Fibroblast of villous mesenchyme (primary cell): ENCODE measurements at regions not wholly inside any gene's neighbourhood (a gene's known extent, or its start where the extent isn't known, plus 50 kb on each side); places are given as distances from the start of the nearest gene placed in this dataset.
"Not testable (repeated sequence)": the region's sequence is repeated elsewhere in the genome, so short reads cannot be mapped to it uniquely, and the experiment has no call there.

Experiments used
- DNase-seq: peaks from one replicate; pipeline ENCODE4 v3.0.0-alpha.2; 2010; ENCODE audit warnings: low read depth
- H3K4me3 ChIP-seq: 2 replicates; pipeline ENCODE4 v1.5.1; 2011; ENCODE audit warnings: low read depth, mild to moderate bottlenecking, low read length
- TF ChIP-seq, protein P1 (sequence below): IDR thresholded peaks from 2 replicates; pipeline ENCODE4 v1.5.1; 2012; ENCODE audit warnings: low read depth, mild to moderate bottlenecking, low read length; ENCODE audit not compliant: insufficient read depth

GRCh38 chr5:121630402-121630801, 221.3 kb upstream of the FTMT start:
- DNase-seq = peak; percentile 8
- TF ChIP-seq, protein P1, sequence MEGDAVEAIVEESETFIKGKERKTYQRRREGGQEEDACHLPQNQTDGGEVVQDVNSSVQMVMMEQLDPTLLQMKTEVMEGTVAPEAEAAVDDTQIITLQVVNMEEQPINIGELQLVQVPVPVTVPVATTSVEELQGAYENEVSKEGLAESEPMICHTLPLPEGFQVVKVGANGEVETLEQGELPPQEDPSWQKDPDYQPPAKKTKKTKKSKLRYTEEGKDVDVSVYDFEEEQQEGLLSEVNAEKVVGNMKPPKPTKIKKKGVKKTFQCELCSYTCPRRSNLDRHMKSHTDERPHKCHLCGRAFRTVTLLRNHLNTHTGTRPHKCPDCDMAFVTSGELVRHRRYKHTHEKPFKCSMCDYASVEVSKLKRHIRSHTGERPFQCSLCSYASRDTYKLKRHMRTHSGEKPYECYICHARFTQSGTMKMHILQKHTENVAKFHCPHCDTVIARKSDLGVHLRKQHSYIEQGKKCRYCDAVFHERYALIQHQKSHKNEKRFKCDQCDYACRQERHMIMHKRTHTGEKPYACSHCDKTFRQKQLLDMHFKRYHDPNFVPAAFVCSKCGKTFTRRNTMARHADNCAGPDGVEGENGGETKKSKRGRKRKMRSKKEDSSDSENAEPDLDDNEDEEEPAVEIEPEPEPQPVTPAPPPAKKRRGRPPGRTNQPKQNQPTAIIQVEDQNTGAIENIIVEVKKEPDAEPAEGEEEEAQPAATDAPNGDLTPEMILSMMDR = peak; percentile 15
- H3K4me3 ChIP-seq = no peak overlapping the region

DNA sequence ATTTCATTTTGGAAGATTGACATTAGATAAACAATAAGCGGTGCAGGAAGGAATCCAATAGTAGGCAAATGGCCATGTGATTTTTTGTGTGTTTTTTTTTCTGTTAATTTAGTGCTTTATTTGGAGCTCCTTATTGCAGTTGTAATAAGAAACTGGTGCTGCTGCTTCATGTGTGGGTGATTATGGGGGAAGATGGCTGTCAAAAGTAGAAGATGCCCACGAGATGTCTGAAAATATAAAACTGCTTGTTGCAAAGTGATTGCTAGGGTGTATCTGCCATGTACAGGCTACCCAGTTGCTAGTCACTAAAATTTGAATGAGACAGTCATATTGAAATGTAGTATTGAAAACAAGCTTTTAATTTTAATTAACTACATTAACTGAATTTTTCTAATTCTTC, 216.7 kb upstream of the FTMT start:
- DNase-seq = no peak
- no peak overlapping the region for H3K4me3 ChIP-seq
- TF ChIP-seq, protein P1 = no peak

GRCh38 chr5:121638126-121638525, 213.6 kb upstream of the FTMT start:
- no peak overlapping the region for H3K4me3 ChIP-seq
- TF ChIP-seq, protein P1 = no peak
- no peak for DNase-seq

DNA sequence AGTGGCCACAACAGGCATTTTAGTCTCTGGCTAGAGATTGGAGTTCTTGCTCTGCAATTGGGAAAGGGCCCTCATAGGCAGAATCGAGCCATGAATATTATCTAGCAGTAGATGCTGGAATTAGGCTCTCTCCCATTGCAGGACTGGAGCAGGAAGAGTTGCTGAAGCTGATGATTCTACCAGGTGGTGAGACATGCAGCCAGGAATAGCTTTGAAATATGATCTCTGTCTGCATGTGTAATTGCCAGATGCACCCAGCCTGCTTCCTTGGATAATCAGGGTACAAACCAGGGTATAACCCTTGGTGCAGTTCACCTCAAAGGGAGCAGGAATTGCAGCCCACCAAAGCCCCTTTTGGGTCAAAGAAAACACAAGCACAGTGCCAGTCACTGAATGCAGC, 211.4 kb upstream of the FTMT start:
- no peak for DNase-seq
- no peak overlapping the region for H3K4me3 ChIP-seq
- TF ChIP-seq, protein P1 = no peak

- no peak for DNase-seq
- no peak overlapping the region for H3K4me3 ChIP-seq
- TF ChIP-seq, protein P1 = no peak
These were observed 193.5 kb upstream of the FTMT start for GRCh38 chr5:121658221-121658620.

GRCh38 chr5:121660142-121660541, 191.5 kb upstream of the FTMT start:
- TF ChIP-seq, protein P1 = no peak
- DNase-seq = no peak
- H3K4me3 ChIP-seq = no peak overlapping the region

DNA sequence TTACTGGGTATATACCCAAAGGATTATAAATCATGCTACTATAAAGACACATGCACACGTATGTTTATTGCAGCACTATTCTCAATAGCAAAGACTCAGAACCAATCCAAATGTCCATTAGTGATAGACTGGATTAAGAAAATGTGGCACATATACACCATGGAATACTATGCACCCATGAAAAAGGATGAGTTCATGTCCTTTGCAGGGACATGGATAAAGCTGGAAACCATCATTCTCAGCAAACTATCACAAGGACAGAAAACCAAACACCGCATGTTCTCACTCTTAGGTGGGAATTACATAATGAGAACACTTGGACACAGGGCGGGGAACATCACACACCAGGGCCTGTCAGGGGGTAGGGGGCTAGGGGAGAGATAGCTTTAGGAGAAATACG, 186.1 kb upstream of the FTMT start:
- not testable (repeated sequence) for DNase-seq, H3K4me3 ChIP-seq
